IPS-NIHi7 (cell line): ENCODE measurements at regions not wholly inside any gene's neighbourhood (a gene's known extent, or its start where the extent isn't known, plus 50 kb on each side); places are given as distances from the start of the nearest gene placed in this dataset.

ENCODE experiments used
- DNase-seq: peaks from one replicate; pipeline ENCODE4 v3.0.0; 2012; ENCODE audit warnings: mixed read lengths; ENCODE audit errors: extremely low spot score

DNA sequence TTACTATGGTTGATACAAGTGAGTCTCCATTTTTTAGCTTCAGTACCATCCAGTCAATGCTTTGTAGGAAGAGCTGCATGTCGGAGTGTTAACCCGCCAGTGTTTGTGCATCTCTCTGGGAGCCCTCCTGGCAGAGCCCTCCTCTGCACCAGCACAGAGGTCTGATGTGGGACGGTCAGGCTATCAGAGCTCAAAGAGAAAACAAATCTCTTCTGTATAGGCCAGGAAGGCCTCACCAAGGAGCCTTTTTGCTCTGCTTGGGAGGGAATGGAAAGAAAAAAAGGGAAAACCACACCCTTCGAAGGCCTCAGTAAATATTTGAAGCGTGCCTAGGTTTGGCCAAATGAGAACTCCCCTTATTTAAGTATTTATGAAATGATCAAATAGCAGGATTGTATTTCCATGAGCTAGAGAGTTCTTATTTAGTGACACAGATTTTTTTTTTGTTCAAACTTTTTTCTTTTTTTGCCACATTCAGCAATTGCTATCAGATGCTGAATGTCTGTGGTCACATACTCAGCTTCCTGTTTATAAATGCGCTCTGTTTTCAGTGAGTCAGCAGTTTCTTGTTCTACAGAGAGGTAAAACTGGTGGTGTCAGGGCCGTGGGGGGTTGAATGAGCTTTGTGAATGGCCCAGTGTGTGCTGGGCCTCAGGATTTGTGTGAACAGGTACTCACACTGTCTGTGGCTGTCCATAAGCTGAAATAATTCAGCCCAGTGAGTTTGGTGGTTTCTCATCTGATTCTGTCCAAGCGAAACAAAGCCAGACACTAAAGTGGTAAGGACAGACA is 226.6 kb downstream of the SNX18 start:
- no peak for DNase-seq

DNA sequence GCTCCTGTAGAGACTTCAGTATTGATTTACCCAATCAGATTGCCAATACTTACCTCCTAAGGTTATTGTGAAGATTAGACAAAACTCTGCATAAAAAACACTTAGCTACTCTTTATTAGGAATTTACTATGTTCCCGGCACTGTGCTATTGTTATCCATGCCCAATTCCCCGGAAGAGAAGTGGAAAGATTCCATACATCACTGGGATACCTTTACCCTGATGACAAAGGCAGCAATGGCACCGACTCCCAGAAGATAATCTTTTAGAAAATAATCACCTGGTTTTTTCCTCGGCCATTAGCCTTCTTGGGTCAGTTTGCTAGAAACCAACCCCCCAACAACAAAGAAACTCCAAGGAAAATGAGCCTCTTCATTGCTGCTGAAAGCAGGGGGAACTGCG is 226.0 kb downstream of the SNX18 start:
- no peak for DNase-seq

DNA sequence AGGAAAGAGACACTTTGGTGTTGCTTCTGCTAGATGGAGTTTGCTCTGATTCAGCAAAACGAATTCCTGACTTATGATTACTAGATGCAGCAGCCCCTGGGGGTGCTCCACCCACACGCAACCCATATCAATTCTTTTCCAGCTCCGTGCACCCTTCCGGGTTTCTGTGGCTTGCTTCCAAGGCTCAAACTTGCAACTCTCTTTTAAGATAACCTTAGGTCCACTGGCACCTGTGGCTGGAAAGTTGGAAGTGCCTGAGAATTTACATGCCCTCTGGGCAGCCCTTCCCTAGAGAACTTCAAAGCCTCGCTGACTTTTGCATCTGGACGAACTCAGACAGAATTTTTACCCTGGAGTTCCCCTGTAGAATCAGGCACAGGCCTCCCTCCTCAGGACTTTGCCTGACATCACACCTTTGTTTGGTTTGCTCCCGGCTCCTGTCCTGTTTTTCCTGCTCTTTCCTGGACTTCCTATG is 224.9 kb downstream of the SNX18 start:
- DNase-seq = peak; percentile 63

DNA sequence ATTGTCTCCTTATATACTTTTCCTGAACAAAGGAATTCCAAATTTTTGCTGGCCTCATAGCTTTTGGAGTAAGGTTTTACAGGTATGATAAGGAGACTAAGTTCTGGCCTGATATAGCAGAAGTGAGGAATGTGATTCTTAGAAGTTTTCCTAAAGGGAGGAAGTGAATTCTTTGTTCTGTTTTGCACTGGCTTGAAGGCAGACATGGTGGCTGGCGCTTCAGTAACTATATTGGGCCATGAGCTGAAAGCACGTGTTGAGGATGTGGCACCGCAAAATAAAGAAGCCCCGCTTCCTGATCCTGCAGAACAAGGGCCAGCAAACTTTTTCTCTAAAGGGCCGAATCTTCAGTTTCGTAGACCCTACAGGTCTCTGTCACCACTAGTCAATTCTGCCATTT is 224.2 kb downstream of the SNX18 start:
- DNase-seq = no peak

DNA sequence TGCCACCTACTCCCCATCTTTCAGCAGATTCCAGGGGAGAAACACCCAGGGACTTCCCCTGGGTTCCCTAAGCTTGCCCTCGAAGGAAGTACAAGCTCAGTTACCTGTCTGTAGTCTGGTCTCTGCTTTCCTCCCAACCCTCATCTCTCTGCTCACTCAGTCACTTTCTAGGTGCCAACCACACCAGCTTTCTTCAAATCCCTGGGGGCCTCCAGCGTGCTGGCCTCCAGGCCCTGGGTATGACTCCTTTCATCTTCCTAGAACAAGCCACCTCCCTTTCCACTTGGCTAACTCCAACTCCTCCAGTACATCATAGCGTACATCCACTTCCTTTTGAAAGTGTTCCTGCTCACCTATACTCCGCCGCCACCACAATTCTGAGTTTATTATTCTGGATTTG is 222.6 kb downstream of the SNX18 start:
- DNase-seq = no peak

DNA sequence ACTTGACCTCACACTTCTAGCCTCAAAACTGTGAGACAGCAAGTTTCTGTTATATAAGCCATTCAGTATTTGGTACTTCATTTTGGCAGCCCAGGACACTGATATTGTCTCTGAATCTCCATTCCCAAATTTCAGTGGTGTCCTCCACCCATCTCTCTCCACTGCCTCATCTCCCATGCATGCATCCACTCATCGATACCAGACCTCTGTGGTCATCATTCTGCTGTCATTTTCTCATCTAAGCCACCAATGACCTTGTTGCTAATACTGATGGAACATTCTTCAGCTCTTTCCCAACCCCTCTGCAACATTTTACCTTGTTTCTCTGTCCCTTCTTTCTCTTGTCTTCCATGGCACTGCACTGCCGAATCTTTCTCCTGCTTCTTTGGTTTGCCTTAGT is 221.8 kb downstream of the SNX18 start:
- DNase-seq = no peak

DNA sequence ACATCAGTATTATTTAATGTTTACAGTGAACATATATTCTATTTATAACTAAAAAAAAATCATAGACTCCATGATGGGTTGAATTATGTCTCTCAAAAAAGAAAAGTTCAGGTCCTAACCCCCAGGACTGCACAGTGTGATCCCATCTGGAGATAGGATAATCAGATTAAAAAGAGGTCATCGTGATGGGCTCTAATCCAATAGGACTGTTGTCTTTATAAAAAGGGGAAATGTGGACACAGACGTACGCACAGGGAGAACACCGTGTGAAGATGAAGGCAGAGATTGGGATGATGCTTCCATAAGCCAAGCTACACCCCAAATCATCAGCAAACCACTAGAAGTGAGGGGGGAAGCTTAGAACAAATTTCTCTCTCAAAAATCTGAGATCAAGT is 221.4 kb downstream of the SNX18 start:
- DNase-seq = no peak

DNA sequence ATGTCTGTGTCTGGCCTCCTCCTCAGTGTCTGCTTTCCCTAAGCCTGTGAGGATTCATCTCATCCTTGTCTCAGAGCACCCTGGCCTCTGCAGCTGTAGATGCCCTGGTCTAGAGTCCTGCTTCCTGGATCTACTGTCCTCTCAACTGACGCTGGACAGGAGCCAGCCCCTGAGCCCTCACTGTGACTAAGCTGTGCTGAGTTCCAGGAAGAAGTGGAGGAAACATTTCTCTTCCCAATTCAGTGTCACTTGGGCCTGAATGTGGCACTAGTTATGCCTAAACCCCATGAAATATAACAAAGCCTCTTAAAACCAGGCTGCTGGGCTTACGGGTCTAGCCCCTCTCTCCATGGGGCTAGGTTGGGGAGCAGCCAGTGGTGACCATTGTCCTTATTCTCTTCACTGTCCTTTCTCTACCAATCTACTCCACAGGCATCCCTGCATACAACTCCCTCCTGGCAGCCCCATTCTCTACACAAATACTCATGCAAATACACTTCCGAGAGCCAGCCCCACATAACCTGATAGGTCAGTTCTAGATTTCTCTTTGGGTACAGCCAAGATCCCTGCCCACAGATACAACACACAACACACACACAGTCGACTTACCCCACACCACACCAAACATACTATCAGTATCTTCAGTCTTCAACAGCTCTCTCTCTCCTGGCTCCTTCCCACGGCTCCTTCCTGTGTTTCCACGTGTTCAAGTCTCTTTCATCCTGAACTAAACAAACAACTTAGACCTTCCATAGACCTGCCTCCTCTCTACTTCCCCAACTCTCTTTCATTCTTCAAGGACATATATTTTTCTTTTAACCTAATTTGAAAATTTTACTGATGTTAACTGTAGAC is 220.8 kb downstream of the SNX18 start:
- DNase-seq = no peak

DNA sequence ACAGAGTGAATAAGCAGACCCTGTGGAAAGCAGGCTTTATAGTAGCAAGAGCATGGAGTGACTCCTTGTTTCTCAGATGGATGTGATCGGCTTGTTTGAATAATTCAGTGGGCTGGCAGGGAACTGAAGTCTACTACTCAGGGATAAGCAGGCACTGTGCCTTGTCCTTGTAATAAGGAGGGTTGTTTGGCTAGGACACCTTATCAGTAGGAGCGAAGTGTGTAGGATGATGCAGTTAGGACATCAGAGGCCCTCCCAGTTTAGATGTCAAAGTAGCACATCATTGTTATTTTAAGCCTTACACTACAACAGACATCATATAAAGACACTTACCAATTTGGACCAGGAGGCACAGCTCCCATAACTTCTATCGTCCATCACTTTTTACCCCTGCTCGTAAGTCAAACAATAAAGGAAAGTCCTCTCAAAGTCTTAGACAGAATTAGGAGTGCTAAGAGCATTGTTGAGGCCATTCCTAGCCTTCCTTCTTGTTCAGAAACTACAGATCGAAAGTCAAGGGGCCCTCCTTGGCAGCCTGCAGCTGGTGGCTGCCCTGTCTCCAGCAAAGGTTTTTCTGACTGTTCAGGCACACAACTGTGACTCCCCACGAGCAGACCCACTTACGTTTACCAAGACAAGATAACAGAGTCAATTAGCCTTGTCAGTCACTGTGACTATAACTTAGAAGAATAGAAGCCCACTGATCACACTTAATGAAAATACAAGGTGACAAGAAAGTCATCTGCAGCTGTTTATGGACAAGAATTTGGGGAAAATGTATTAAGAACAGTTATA is 218.6 kb downstream of the SNX18 start:
- no peak for DNase-seq

DNA sequence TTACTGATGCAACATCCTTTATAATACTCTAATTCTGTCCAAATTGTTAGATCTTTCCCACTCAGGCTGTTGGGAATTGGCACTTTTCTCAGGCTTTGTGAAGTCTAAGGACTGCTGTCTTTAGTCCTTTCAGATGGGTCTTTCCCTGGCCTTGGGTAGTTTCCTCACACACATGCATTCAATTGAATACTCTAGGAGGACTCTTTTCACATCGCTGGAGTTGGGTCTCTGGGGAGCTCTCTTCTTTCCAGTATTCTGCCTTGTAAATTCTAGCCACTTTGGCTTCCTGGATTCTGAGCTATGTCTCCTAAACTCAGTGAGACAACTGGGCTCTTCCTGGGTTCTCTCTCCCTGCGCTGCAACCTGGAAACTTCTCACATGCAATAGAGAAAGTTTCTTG is 215.5 kb downstream of the SNX18 start:
- no peak for DNase-seq

DNA sequence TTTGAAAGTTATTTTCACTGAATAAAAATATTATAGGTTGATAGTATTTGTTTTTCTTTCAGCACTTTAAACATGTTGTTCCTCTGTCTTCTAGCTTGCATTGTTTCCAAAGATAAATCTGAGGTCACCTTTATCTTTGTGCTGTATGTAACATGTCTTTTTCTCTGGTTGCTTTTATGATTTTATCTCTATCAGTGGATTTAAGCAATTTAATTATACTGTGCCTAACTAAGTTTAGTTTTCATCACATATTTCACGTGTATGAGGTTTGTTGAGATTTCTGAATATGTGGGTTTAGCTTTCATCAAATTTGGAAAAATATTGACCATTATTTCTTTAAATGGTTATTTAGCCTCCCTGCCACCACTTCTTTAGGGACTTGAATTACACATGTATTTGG is 214.5 kb downstream of the SNX18 start:
- no peak for DNase-seq

DNA sequence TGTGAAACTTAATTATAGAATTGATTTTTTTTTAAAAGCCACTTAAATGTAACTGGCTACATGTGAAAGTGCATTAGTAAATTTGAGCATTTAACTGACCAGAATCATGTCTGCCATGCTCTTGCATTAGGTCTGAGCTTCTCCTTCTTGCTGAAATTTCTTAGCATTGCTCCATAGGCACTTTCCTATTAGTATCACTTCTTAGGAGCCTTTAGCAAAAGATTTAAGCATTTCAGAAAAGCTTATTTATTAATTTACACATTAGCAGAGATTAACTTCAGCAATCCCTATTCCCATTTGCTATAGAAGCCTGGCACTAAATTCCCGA is 211.0 kb downstream of the SNX18 start:
- no peak for DNase-seq

DNA sequence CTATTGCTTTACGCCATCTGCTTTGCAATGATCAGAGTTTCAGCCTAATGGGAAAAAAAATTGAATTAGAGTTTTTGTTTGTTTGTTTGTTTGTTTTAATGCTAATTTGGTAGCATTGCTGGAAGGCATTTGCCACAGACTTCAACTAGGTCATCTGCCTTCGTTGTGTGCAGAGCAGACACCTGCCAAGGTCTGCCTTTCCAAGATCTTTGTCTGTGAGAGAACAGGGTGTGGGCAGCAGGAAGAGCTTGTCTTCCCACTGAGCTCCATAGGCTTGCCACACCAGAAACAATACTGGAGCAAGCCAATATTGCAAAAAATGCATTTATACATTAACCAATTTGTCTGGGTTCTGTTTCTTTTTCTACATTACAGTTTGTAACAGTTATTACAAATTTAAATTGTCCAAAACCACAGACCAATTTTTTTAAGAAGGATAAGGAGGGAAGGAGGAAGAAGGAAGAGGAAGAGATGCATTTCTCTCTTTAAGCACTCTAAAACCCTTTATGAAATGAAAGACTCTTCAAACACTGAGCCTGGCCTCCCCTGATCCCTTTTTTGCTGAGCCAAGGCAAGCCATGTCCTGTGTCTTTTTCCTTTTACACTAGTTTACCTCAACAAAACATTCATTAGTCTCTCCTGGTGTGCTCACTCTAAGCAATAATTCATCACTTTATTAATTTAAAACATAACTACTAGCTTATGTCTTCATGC is 210.5 kb downstream of the SNX18 start:
- no peak for DNase-seq

DNA sequence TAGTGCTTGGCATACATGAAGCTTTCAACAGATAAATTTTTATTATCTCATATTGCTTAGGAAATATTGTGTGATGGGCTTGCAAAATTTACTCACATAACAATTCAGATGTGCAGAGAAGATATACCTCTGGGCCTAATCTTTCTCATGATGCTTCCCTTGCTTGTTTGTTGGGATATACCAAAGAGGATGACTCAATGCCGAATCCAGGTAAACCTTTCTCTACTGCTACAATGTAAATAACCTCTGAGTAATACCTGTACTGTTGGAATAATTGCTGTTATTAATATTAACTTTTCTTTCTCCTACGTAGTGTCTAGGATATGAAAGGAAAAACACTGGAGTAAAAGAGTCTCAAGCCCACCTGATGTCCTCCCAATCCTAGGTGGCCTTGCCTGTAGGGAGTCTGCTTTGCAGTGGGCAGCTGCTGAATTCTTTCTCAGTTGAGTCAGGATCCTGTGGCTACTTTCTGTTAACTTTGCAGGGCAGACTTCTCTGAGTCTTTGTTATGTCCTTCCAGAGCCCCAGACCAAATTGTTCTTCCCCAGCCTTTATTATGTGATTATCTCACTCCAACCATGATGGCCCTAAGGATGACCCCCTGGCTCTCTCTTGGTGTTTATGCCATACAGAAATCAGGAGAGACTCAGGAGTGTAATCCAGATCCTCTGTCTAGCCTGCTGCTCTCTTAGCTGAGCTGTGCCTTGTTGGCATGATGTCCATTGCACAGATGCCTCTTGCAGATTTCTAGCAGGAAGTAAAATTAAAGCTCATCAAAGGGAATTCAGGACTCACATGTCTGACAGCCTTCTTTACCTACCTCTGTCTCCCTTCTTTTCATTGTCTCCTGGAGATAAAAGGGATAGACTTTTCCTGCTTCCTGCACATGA is 208.1 kb downstream of the SNX18 start:
- DNase-seq = no peak

DNA sequence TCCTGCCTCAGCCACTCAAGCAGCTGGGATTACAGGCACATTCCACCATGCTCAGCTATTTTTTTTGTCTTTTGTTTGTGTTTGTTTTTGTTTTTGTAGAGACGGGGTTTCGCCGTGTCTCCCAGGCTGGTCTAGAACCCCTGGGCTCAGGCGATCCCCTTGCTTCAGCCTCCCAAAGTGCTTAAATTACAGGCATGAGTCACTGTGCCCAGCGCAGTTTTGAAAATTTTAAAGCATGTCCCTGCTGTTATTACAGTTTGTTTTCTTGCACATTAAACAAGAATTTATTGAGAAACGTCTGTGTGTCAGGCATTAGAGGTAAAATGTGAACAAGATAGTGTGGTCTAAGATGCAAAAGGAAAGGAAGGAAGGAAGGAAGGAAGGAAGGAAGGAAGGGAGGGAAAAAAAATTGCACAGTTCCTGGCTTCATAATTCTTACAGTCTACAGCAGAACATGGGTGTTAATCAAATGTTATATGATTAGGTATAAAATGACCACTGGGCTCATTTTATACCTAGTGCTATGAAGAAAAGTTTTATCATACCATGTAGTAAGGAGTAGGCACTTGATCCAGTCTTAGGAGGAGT is 205.4 kb downstream of the SNX18 start:
- DNase-seq = no peak

DNA sequence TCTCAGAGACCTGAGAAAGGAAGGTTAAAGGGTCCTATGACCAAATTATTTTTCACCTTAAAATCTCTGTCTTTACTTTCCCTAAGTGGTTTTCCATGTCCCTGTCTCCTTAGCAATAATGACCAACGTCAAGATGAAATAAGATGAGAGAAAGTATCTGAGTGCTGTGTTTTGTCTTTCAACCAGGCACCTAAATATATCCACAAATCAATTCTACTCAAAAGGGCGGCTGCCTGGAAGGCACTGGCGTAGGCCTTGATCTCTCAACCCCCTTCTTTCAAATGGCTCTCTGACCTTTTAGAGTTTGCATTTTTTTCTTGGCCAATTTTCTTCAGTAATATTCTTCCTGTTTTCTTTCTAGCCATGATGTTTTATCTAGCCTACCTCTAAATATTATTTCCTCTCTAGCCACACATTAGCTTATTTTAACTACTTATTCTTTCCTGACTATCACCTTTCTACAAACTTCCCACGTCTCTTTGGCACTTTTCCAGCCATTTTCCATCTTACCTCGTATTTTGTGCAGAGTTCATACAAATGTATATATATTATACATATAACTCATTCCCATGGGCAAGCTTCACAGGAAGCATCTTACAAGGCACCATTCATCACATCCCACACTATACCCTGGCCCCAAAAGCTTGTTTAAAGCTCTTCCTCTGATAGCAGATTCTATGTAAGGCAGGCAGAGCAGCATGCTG is 204.5 kb downstream of the SNX18 start:
- DNase-seq = no peak

DNA sequence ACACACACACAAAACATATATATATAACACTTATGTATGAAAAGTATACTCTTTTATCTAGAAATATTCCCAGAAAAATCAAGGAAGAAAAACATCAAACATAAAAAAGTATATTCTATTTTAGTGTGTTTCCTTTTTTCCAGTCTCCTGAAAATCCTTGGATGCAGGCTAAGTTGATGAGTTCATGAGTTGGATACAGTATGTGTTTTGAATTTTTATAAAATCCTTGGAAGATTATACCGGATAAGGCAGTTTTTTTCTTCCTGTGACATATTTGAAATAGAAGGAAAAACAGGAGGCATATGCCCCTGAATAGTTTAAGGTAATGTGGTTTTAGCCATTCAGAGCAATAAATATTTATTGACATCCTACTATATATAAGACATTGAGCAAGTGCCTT is 203.6 kb downstream of the SNX18 start:
- no peak for DNase-seq

DNA sequence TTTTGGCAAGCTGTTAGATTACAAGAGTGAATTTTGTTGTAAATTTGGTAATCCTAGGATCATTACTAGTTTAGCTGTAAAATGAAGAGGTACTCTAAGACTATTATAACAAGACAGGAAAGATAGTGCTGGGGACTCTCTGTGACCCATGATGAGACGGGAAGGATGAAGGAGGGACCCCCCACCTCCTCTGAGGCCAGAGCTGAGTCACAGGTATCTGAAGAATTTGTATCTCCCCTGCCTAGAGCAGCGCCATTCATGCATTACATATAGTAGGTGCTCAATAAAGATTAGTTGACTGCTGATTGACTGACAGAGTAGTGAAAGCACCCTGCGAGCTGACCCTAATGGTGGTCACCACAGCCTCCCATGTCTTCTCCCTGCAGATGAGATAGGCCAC is 202.8 kb downstream of the SNX18 start:
- no peak for DNase-seq

DNA sequence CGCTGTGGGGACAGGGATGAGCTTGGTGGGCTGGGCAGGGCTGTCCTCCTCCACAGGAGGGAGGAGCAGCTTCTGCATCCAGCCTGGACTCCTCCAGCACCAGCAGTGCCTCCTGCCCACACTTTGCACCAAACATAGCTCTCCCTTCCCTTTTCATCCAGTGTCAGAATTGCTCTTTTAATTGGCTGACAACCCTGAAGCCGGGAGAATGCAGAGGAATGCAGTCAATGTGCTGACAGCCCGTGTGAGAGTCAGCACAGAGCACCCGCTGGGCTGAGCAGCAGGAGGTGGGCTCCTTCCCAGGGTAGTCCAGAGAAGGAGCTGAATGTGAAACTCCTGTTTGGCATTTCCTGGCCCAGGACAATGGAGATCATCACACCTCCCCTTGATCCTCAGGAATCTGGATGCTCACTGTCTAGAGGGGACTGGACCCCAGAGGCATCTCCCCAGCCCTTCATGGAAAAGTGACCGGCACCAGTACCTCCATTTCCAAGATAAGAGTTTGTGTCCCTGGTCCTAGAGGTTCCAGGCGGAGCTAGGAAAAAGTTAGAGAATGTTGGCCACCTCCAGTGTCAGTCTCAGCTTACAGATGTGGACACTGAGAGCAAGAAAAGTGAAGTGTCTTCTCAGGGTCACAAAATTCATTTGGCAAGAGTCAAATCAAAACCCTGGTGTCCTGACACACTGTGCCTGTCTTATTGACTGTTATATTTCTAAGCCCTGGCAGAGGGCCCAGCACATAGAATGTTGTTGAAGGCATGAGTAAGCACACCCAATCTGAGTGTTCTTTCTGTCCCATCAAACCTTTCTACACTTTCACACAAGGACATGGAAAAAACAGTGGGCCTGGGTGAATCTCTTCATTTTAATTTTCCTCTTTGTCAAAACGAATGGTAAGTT is 202.1 kb downstream of the SNX18 start:
- DNase-seq = peak; percentile 77
